ENCODE measurements at regions not wholly inside any gene's neighbourhood (a gene's known extent, or its start where the extent isn't known, plus 50 kb on each side); places are given as distances from the start of the nearest gene placed in this dataset.

- DNase-seq (ENCODE audit: low read depth, low spot score): no peak
Observed at GRCh38 chr17:55634702-55635101, 88.0 kb downstream of the TMEM100 start.

- DNase-seq (ENCODE audit: low read depth, low spot score): no peak
Observed at GRCh38 chr17:55632893-55633292, 89.8 kb downstream of the TMEM100 start.

GRCh38 chr17:55632236-55632635, 90.4 kb downstream of the TMEM100 start:
- DNase-seq (ENCODE audit: low read depth, low spot score): no peak

GRCh38 chr17:55629995-55630394, 92.7 kb downstream of the TMEM100 start:
- DNase-seq (ENCODE audit: low read depth, low spot score): no peak

GRCh38 chr17:55625521-55625920, 97.1 kb downstream of the TMEM100 start:
- DNase-seq (ENCODE audit: low read depth, low spot score): no peak

GRCh38 chr17:55624772-55625433, 97.8 kb downstream of the TMEM100 start:
- no peak for DNase-seq (ENCODE audit: low read depth, low spot score)

- DNase-seq (ENCODE audit: low read depth, low spot score): no peak
Observed at GRCh38 chr17:55622547-55622946, 100.1 kb downstream of the TMEM100 start.

- DNase-seq (ENCODE audit: low read depth, low spot score): no peak
Observed at GRCh38 chr17:55620945-55621344, 101.7 kb downstream of the TMEM100 start.

- DNase-seq (ENCODE audit: low read depth, low spot score): no peak
Observed at GRCh38 chr17:55620023-55620422, 102.6 kb downstream of the TMEM100 start.

GRCh38 chr17:55617441-55617840, 105.2 kb downstream of the TMEM100 start:
- DNase-seq (ENCODE audit: low read depth, low spot score): no peak

- no peak for DNase-seq (ENCODE audit: low read depth, low spot score)
Observed at GRCh38 chr17:55614061-55614460, 102.8 kb upstream of the SMIM36 start.

- no peak for DNase-seq (ENCODE audit: low read depth, low spot score)
Observed at GRCh38 chr17:55612691-55613141, 101.5 kb upstream of the SMIM36 start.

GRCh38 chr17:55607731-55608341, 96.6 kb upstream of the SMIM36 start:
- DNase-seq (ENCODE audit: low read depth, low spot score): no peak

GRCh38 chr17:55606488-55606815, 95.2 kb upstream of the SMIM36 start:
- DNase-seq (ENCODE audit: low read depth, low spot score): no peak

GRCh38 chr17:55605705-55606487, 94.6 kb upstream of the SMIM36 start:
- DNase-seq (ENCODE audit: low read depth, low spot score): no peak

GRCh38 chr17:55601874-55602364, 90.7 kb upstream of the SMIM36 start:
- peak; percentile 85 for DNase-seq (ENCODE audit: low read depth, low spot score)

GRCh38 chr17:55598495-55598894, 87.2 kb upstream of the SMIM36 start:
- DNase-seq (ENCODE audit: low read depth, low spot score): no peak

- DNase-seq (ENCODE audit: low read depth, low spot score): no peak
Observed at GRCh38 chr17:55588446-55589242, 77.4 kb upstream of the SMIM36 start.

- DNase-seq (ENCODE audit: low read depth, low spot score): no peak
Observed at GRCh38 chr17:55587608-55588139, 76.4 kb upstream of the SMIM36 start.

- DNase-seq (ENCODE audit: low read depth, low spot score): no peak
Observed at GRCh38 chr17:55585629-55586028, 74.4 kb upstream of the SMIM36 start.

GRCh38 chr17:55584861-55585260, 73.6 kb upstream of the SMIM36 start:
- no peak for DNase-seq (ENCODE audit: low read depth, low spot score)

Data from iPS DF 19.7 (cell line).